ENCODE measurements at regions not wholly inside any gene's neighbourhood (a gene's known extent, or its start where the extent isn't known, plus 50 kb on each side); places are given as distances from the start of the nearest gene placed in this dataset.
"Not testable (repeated sequence)": the region's sequence is repeated elsewhere in the genome, so short reads cannot be mapped to it uniquely, and the experiment has no call there.

DNA sequence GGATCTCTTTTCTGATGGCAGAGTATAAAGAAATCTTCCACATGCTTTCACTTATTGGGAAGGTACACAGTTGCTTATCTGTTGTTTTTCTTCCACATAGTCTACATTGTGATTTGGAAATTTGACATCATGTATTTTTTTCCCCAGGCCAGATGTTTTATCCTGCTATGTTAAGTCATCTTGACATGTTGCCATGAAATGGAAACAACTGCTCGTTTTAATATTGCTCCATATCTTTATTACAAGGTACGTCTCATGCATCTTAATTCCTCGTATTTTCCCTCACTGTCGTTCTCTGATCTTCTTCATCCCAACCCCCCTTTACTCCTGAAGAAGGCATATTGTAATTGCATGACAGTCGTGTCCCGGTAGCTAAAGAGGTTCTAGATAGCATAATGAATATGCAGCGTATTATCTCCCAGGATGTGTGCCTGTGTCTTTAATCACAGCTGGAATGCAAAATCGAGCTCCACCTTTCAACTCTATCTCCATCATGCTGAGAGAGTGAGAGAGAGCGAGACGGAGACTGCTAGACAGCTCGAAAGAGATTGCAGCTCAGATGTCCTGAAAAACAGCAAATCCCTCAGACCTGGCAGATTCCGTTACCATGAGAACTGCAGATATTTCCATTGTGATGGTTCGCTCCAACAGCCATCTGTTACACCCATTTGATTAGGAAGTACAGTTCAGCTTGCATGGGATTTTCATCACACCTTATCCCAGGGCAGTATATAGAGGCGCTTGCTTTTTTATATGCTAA, 281.7 kb downstream of the TMEM38B start:
- no peak for DNase-seq (ENCODE audit: low read depth in 3 of 3, low spot score in 1 of 3)

DNA sequence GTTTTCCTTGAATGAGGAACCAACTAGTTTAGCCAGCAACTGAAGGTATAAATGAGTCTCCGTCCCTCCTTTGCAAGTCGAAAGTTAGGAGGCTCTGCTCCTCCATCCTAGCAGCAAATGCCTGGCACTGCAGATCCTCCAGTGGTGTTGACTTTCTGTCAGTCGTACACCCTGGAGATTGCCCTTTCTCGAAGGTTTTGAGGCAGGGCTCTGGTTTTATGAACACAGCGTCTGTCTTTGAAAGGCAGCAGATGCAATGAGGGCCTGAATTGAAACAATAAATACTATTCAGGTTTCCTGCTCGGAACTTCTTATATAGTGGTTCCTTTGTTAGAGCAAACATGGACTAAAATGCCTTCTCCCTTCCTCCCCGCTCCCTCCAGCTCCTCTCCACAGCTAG, 284.0 kb downstream of the TMEM38B start:
- no peak for DNase-seq (ENCODE audit: low read depth in 3 of 3, low spot score in 1 of 3)

DNA sequence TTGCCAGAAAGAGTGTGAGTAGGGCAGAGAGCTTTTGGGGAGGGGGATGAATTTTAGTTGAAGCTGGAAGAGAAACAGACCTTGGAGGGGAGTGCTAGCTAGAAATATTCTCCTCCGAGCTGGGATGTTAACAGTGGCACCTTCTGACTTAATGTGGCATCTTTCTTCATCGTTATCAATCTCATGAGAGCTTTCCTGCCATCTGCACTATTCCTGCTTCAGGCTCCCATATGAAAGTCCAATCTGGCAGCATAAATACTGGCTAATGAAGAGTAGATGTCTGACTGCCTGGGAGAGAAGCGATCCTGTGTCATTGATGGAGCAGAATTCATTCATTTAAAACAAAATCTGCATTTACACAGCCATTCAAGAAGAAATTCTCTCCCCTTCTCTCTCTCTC, 284.5 kb downstream of the TMEM38B start:
- no peak for DNase-seq (ENCODE audit: low read depth in 3 of 3, low spot score in 1 of 3)

DNA sequence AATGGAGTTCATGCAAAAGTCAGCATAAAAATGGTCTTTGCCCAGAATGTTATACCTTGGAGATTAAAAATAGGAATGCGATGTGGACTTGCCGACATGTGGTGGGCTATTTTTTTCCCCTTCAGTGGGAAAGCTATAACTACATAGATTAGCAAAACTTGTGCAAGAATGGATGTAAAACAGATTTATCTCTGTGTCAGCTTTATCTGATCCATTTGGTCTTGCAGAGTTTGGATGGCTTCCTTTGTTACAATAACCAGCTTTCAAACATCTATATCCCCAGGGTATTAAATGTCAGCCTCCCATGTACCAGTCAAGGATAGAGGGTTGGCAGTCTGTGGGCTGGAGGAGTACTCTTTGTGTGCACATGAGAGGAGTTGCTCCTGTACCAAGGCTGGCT, 284.9 kb downstream of the TMEM38B start:
- no peak for DNase-seq (ENCODE audit: low read depth in 3 of 3, low spot score in 1 of 3)

DNA sequence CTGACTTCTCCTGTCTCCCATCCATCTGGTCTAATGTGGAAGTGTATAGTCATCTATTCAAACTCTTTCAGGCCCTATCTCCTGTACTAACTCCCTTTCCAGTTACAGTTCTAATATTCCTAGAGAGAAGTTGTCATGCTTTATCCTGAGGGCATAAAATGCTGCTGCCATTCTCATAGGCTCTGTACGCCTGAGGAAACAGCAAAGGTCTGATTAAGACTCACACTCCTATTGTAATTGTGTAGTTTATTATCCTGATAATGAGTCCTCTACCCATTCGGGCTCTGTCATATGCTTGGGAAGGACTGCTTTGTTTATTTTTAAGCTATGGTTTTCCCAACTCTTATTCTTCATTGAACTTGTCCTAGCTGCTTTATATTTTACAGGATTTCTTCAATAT, 290.4 kb downstream of the TMEM38B start:
- DNase-seq (ENCODE audit: low read depth in 3 of 3, low spot score in 1 of 3), result no peak

DNA sequence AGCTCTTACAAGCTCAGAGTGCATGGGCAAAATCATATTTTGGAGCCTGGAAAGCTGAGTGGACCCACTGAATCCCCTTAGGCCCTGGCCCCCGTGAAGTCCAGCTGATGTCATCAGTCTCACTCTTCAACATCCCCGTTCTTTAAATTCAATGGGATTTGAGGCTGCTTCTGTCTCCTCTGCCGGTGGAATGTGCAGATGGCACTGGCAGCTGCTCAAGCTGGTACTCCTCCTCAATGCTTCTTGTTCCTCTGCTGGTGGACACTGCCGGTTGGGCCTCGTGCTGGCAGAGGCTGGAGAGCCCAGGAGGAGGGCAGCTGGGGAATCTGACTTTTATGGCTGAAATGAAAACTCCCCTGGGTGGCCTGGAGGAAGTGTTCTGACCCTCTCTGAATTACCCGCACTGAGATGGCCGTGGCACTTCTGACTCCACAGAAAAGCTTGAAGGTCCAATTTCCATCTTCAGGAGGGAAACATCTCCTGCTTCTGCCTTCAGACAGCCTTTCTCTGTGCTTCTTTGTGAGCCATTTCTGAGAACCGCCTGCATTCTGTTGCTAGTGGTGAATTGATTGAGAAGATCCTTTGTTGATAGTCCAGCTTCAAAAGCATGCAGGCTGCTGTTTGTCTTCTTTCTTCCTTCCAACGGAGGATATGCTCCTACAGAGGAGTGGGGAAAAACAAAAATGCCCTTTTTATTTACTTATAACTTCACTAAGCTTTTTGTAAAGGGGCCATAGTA, 298.9 kb downstream of the TMEM38B start:
- no peak for DNase-seq (ENCODE audit: low read depth in 3 of 3, low spot score in 1 of 3)

DNA sequence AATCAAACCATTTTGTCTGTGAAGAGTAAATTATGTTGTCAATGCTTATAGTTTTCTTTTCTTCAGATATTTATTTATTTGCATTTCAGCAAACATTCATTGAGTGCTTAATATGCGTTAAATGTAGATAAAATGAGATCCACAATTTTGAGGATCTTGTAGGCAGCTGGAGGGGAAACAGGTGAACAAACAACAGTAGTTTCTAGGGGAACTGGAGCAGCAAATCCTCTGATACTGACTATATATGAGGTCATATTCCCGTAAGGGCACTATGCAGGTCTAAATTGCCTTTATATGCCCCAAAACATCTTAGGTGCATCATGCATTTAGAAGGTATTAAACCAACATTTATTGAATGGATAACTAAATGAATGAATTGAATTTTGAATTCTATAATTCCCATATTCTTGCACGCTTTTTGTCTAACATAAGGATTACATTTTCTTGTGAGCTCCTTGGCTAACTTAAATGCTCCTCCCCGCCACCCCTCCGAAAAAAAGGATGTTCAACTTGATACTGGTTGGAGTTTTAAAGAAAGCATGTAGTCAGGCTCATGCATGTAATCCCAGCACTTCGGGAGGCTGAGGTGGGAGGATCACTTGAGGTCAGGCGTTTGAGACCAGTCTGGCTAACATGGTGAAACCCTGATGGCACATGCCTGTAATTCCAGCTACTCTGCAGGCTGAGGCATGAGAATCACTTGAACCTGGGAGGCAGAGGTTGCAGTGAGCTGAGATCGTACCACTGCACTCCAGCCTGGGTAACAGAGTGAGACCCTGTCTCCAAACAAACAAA, 299.8 kb downstream of the TMEM38B start:
- no peak for DNase-seq (ENCODE audit: low read depth in 3 of 3, low spot score in 1 of 3)

DNA sequence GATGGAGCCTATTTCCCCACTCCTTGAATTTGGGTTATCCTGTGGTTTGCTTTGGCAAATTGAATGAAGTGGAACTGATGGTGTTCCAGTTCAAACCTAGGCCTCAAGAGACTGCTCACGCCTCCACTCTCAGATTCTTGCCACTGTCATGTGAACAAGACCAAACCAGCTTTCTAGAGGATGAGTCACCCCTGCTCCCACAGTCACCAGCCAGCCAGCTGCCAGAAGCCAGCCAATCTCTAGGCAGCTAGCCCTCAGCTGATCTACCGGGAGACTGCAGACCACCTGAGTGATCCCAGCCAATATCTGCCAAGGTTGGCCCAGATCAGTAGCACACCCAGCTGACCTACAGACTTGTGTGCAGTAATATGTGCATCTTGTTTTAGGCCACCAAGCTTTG, 300.6 kb downstream of the TMEM38B start:
- DNase-seq (ENCODE audit: low read depth in 3 of 3, low spot score in 1 of 3), result no peak

DNA sequence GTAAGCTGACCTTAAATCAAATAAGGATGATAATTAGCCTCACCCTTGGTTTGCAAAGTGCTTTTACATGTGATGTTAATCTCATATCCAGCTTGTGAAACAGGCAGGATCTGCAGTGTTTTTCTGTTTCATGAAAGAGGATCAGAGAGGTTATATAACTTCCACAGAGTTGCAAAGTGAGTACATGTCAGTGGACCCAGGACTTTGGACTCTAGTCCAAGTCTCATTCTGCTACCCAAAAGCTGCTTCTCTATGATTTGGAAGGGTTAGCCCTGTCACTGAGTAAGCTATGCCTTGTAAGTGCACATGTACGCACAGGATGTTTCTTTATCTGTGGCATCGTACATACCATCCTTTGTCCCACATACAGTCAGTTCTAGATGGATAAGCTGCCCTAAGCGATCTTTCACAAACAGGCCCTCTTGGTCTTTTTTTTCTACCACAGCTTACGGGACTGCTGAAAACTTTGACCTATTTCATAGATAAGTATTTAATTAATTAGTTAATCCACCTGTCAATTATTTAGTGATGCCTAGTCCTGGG, 322.9 kb downstream of the TMEM38B start:
- DNase-seq (ENCODE audit: low read depth in 3 of 3, low spot score in 1 of 3), result no peak

DNA sequence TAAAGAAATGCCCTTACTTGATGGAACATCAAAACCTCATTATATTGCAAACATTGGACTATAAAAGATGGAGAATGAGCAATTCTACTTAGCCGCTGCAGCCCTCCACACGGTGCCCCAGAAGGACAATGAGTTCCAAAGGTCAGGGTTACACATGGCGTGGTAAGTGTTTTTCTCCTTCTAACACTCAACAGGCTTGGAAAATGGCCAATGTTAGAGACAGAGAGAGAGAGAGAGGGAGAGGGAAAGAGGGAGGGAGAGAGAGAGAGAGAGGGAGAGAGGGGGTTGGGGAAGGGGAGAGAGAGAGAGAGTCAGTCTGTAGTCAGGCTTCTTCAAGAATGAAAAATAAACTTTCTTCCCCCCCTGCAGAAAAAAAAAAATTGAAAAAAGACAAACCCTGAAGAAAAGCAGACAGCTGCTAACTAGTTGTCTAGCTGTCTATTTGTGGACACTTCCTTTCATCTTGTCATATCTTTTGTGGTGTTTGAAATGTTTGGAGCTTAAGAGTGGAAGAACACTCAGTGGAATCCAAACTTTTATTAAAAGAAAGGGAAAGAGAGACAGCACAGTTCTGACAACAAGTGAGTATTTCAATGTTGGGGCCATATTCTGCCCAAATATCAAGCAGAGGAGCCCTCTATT, 324.8 kb downstream of the TMEM38B start:
- no peak for DNase-seq (ENCODE audit: low read depth in 3 of 3, low spot score in 1 of 3)

DNA sequence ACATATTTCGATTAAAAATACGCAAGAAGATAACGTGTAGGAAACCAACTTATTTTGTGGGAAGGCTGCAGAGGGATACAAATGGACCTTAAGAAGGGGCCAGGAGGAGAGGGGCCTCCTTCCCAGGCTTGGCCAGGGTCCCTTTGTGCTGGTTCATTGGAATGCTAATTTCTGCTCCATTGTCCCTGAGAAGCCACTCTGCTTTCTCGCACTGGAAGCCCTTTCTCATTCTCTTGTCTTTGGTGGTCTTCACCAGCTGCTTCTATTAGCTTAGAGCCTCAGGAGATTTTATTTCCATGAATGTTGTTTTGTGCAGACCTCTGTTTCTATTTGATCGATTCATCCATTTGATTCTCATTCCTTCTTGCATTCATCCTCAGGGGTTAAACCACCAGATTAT, 325.4 kb downstream of the TMEM38B start:
- DNase-seq (ENCODE audit: low read depth in 3 of 3, low spot score in 1 of 3), result no peak

DNA sequence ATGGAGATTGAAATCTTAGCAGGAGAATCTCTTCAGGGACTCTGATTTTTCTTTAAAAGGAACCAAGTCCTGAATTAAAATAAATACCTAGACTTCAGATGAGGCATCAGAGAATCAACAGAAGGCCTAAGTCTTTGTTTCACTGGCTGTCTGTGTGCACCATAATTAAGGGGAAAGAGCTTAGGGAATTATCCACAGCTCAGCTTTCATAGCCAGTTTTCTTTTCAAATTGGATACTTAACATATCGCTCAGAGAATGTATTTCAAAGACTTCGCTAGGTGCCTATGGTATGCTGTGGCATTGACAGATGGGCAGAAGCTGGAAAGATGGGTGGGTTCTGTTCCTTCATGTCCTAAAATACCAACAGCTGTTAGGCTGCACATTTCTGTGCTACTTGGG, 325.8 kb downstream of the TMEM38B start:
- no peak for DNase-seq (ENCODE audit: low read depth in 3 of 3, low spot score in 1 of 3)

DNA sequence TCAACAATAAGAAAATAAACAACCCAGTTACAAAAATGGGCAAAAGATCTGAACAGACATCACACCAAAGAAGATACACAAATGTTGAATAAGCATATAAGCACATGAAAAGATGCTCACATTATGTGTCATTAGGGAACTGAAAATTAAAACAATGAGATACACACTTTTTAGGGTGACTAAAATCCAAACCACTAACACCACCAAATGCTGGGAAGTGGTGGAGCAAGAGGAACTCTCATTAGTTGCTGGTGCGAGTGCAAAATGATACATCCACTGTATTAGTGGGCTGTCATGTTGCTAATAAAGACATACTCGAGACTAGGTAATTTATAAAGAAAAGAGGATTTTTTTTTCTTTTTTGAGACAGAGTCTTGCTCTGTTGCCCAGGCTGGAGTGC, 329.1 kb downstream of the TMEM38B start:
- DNase-seq (ENCODE audit: low read depth in 3 of 3, low spot score in 1 of 3), result no peak

DNA sequence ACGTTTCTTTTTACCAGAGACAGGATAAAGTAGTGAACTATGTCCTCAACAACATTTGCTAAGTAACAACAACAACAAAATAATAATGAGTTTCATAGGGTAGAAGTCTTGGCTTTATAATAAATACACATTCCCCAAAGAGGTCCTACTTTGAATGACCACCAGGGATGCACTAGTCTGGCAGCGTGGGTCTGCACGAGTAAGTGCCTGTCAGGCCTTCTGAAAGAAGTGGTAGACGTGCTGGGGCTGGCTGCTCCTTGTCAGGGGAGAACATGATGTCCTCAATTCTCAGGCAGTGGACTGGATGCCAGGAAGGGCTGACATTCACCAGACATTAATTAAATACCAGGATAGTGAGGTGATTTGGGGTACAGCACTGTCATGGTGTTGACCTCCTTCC, 331.1 kb downstream of the TMEM38B start:
- no peak for DNase-seq (ENCODE audit: low read depth in 3 of 3, low spot score in 1 of 3)

DNA sequence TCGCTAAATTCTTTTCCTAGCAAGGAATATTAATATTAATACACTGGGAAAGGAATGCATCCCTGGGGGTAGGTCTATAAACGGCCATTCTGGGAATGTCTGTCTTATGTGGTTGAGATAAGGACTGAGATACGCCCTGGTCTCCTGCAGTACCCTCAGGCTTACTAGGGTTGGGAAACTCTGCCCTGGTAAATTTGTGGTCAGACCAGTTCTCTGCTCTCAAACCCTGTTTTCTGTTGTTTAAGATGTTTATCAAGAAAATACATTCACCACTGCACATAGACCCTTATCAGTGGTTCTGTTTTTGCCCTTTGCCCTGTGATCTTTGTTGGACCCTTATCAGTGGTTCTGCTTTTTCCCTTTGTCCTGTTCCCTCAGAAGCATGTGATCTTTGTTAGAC, 335.8 kb downstream of the TMEM38B start:
- not testable (repeated sequence) for DNase-seq (ENCODE audit: low read depth in 3 of 3, low spot score in 1 of 3)

DNA sequence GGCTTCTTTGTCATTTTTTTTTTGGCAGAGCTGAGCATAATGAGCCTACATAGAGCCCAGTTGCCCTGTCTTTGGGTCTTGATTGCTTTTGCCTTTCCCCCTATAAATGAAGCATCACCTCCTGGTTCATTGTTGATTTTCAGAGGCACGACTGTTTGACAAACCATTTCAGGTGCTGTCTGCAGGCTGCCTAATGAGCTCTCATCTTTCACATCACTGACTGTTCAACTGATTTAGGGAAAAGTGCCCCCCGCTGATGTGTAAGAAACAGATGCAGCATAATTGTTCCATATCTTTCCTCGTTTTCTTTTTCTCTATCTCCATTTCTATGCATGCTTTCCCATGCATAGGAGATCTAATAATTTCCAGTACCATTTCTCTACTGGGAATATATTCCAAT, 338.6 kb downstream of the TMEM38B start:
- DNase-seq (ENCODE audit: low read depth in 3 of 3, low spot score in 1 of 3), result no peak

DNA sequence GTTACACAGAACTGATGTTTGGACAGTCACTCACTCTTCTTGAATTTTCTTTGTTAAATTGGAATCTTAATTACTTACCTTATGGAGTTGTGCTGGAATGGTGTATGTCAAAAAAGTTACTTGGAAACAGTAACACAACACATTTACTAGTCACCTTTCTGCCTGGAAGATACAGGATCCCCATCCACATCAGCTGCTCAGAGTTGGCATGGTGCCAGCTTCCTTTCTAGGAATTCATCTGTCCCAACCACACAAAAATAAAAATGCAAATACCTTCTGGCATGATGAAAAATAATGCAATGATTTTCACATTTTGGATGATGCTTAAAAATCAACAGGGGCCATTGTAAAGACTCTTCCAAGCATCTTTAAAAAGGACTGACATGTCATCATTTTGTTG, 341.5 kb downstream of the TMEM38B start:
- no peak for DNase-seq (ENCODE audit: low read depth in 3 of 3, low spot score in 1 of 3)

DNA sequence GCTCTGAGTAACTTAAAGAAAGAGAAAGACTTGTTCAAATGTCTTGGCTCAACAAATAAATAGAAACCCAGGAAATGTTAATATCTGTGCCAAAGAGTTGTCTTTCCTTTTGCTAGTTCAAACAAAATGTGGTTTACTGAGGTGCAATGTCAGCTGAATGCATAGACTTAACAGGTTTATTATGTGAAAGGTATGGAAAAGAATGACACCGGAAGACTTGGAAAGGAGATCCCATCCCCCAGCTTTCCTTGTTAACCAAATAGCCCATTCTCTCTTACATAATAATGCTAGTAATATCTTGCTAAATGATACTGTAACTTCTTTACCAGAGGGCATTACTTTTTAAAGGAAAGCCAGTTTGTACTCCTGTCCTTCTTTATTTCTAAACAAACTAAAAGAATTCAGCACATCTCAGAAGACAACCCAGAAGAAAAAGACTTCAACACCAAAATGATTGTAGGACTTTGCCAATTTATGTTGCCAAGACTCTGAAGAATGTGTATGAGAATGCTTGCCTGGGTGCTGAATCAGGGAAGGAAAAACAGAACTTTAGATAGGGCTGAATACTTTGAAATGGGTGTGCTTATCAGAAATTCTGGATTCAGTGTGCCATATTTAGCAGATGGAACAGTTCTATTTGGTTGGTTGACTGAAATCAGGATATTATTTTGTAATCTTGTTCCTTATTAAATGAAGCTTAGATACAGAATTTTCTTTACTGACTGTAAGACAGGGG, 344.1 kb downstream of the TMEM38B start:
- no peak for DNase-seq (ENCODE audit: low read depth in 3 of 3, low spot score in 1 of 3)

DNA sequence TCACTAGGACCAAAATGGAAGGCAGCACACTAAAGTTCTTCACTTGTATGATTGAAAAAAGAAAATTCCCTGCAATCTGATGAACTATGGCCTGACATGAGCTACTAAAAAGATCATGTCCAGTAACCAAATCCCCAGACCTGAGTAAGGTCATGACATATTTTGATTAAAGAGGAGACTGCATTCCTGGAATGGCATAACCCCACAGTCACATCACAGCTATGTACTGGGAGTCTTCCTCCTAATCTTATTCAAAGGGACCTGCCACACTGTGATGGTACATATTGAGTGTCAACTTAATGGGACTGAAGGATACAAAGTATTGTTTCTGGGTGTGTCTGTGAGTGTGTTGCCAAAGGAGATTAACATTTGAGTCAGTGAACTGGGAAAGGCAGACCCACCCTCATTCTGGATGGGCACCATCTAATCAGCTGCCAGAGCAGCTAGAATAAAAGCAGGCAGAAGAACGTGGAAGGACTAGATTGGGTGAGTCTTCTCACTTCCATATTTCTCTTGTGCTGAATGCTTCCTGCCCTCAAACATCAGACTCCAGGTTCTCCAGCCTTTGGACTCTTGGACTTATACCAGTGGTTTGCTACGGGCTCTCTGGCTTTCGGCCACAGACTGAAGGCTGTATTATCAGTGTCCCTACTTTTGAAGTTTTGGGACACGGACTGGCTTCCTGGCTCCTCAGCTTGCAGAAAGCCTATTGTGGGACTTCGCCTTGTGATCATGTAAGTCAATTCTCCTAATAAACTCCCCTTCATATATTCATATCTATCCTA, 345.0 kb downstream of the TMEM38B start:
- DNase-seq (ENCODE audit: low read depth in 3 of 3, low spot score in 1 of 3), result no peak

DNA sequence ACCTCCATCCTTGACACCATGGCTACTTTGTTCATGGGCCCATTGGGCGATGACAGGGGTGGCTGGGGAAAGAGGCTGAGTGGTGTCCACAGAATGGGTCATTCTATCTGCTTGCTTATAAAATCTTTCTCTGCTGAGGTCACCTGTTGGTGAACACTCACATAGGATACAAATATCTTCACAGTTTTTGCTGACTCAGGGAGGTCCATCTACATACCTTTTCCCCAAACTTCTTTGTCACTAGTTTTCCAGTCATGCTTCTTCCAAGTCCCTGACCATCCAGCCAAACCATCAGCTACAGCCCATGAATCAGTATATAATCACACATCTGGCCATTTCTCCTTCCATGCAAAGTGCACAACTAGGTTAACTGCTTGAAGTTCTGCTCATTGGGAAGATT, 347.6 kb downstream of the TMEM38B start:
- not testable (repeated sequence) for DNase-seq (ENCODE audit: low read depth in 3 of 3, low spot score in 1 of 3)

Measured in stimulated activated CD4-positive, alpha-beta T cell treated with anti-CD3 and anti-CD28 coated beads, TNF-alpha, amount 100 ng/mL, for 1 hour (primary cell).